ENCODE measurements at regions not wholly inside any gene's neighbourhood (a gene's known extent, or its start where the extent isn't known, plus 50 kb on each side); places are given as distances from the start of the nearest gene placed in this dataset.
"Not testable (repeated sequence)": the region's sequence is repeated elsewhere in the genome, so short reads cannot be mapped to it uniquely, and the experiment has no call there.

DNA sequence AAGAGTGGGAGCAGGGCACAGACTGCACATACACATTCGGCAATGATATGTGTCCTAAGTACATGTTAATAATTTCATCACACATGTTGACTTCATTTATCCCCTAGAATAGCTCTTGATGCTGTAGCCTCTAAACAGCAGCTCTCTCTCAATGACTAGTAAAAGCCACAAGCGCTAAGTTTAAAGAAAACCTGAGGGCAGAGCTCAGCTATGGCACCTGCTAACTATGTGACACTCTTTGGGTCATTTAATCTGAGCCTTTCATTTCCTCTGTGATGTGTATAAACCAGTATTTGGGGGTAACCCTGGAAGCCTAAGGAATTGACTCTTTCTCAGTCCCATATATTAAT lies 140.6 kb upstream of the MOCS2 start:
- Histone ChIP-seq H3K27me3 (no peaks in the 10 kb centered on the region), H3K36me3 (no peaks in the 10 kb centered on the region), H3K4me3 (no peak overlapping the region), H3K9me3 (no peaks in the 10 kb centered on the region)
- no peak for DNase-seq

DNA sequence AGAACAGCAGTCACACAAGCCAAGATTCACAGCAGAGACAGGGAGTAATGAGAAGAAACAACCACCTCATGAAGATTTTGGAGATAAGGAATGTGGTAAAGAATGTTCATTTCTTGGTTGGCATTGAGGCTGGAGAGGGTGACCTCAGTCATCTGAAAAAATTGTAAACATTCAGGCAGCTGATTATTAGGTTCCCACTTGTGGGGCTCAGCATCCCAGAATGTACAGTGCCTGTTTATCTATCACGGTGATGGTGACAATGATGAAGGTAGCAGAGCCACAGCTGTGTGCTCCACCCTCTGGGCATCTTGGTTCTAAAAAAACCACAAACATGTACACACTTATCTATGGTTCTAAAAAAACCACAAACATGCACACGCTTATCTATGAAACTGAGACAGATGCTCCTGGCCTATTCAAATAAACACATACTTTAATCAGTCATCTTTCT lies 143.9 kb upstream of the MOCS2 start:
- Histone ChIP-seq H3K27me3 (no peaks in the 10 kb centered on the region), H3K36me3 (no peaks in the 10 kb centered on the region), H3K9me3 (no peaks in the 10 kb centered on the region), H3K4me3 (no peak overlapping the region)
- DNase-seq = peak; percentile 60

DNA sequence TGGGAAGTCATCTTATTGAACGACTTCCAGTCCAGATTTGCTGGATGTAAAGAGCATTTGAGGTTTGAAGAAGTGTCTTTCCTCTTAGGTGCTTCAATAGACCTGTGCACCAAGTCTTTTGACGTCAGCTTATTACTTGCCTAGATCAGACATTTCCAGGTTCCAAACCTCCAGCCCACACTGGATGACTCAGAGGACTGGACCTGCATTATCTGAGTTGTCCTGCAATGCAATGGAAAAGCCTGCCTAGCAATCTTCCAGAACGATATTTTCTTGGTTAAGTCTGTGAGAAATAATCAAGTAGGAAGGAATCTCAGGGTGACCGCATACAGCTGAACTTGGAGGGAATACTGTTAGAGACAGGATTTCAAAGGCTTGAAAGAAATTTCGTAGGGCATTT lies 147.2 kb upstream of the MOCS2 start:
- Histone ChIP-seq H3K4me3 (no peak overlapping the region), H3K9me3 (no peaks in the 10 kb centered on the region; the same call in 1 of the 2 replicates), H3K36me3 (no peaks in the 10 kb centered on the region), H3K27me3 (no peaks in the 10 kb centered on the region)
- peak; percentile 28 for DNase-seq

DNA sequence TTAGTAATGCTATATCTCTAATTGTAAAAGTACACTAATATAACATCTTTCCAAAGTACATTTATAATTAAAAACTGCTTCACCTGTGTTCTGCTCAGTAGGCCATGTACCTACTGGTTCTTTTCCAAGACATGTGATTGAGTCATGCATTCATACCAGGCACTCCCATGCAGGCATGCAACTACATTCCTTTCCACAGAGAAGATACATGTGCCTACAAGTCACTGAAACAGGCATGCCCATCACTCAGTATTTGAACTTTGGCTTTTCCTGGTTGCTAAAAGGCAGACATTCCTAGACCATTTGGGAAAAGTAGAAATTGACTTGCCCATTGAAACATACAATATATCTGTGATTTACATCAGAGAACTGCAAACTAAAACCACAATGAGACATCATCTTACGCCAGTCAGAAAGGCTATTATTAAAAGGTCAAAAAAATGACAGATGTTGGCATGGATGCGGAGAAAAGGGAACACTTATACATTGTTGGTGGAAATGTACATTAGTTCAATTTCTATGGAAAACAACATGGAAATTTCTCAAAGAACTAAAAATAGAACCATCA lies 148.3 kb upstream of the MOCS2 start:
- Histone ChIP-seq H3K27me3 (no peaks in the 10 kb centered on the region), H3K36me3 (no peaks in the 10 kb centered on the region), H3K4me3 (no peak overlapping the region), H3K9me3 (peaks cover 1% of the 10 kb centered on the region; the same call in 1 of the 2 replicates)
- no peak for DNase-seq

DNA sequence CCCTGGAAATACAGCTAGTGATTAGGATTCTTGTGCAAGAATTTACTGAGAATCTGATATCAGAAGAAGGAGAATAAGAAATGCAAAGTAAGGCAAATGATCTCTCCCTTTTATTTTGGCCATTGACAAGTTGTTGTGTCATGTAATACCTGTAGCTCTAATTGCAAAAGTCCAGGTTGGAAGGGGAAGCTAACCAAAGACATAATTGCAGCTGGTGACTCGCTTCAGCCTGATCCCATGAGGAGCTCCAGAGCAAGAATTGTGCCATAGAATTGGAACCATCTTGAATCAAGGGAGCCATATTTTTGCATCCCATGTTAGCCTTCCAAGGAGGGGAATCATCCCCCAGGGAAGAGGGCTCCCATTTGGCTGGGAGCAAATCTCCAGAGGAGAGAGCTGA lies 149.6 kb upstream of the MOCS2 start:
- no peak overlapping the region for H3K4me3 ChIP-seq
- H3K36me3 ChIP-seq = no peaks in the 10 kb centered on the region
- no peak for DNase-seq
- peaks cover 2% of the 10 kb centered on the region; the same call in 1 of the 2 replicates for H3K9me3 ChIP-seq
- no peaks in the 10 kb centered on the region for H3K27me3 ChIP-seq

DNA sequence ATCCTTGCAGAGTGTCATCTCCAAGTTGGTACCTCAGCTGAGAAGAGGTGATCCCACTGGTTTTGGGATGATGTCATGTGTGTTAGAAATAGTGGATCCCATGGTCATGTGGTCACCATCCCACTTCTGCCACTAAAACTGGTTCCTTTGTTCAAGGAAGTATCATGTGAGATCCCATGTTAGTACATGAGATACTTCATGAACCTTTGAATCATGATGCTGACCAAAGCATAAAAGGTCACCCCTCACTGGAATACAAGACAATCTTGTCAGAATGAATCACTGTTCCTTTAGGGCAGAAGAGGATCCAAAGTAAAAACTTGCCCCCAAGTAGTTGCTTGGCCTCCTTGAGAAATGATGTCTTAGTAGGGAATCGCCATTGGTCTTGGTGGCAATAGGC lies 150.9 kb upstream of the MOCS2 start:
- Histone ChIP-seq H3K27me3 (no peaks in the 10 kb centered on the region), H3K36me3 (no peaks in the 10 kb centered on the region), H3K4me3 (no peak overlapping the region), H3K9me3 (peaks cover 2% of the 10 kb centered on the region; the same call in 1 of the 2 replicates)
- no peak for DNase-seq

DNA sequence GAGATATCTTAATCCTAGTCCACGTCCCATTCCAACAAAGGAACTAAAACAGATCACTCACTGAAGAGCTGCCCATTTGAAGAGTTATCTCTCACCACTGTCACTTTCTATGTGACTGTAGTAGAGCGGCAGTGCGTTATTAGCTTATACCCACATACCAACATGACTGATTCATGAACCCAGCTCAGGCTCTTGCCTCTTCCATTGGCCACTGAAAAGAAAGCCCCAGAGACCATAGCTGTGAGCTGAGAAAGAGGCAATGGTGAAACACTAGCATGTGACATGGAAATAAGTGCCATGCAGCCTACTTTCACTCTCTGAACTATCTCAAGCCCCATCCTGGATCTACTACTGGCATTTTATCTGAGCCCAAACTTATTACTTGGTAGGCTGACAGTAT lies 151.7 kb upstream of the MOCS2 start:
- DNase-seq = no peak
- H3K9me3 ChIP-seq = peaks cover 2% of the 10 kb centered on the region; the same call in 1 of the 2 replicates

DNA sequence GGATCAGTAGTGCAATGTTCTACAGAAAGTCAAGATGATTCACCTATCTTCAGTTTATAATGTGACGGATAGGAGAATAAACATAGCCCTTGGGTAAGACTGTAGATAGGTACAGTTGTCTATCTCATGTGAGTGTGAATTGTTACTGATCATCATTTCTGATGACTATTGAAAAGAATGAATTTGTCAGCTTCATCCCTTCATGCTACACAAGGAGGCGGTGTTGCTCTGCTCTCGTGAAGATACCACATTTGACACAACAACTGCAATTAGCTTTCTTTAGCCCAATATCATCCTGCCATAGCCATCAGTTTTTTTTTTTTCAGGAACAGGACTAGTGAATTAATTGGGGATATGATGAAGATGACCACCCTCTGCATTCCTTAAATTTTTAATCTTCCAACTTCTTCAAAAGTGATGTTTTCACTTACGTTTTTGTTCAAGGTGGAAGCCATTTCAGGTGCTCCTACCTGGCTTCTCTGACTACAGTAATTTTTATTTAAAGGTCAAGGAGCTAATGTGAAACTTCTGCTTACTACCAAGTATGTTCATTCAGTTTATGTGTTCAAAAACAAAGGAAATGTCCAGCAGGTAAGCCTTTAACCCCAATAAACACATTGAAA lies 152.9 kb upstream of the MOCS2 start:
- Histone ChIP-seq H3K27me3 (no peaks in the 10 kb centered on the region), H3K36me3 (no peaks in the 10 kb centered on the region), H3K9me3 (peaks cover 2% of the 10 kb centered on the region; the same call in 1 of the 2 replicates), H3K4me3 (no peak overlapping the region)
- peak; percentile 6 for DNase-seq

More for the DNA sequence above, 151.7 kb upstream of the MOCS2 start:
- Histone ChIP-seq H3K4me3 (no peak overlapping the region), H3K27me3 (no peaks in the 10 kb centered on the region), H3K36me3 (no peaks in the 10 kb centered on the region)

DNA sequence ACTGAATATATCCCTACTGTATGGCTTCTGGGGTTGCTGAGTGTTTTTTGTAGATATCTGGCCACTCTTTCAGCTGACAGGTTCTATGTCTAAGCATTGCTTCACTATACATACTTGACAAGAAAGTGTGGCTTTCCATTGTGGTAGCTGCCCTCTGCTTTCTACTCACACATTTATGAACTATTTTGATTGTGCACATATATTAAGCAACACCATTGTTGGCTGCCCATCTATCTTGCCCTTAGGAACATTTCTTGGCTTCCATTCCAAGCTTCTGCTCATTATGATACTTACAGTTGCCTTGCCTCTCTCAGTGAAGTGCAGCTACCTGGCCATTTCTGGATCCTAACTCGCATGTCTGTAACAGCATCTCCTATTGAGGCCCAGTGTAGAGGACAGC lies 153.6 kb upstream of the MOCS2 start:
- H3K36me3 ChIP-seq = no peaks in the 10 kb centered on the region
- no peaks in the 10 kb centered on the region for H3K27me3 ChIP-seq
- H3K4me3 ChIP-seq = no peak overlapping the region
- peaks cover 2% of the 10 kb centered on the region; the same call in 1 of the 2 replicates for H3K9me3 ChIP-seq
- no peak for DNase-seq

DNA sequence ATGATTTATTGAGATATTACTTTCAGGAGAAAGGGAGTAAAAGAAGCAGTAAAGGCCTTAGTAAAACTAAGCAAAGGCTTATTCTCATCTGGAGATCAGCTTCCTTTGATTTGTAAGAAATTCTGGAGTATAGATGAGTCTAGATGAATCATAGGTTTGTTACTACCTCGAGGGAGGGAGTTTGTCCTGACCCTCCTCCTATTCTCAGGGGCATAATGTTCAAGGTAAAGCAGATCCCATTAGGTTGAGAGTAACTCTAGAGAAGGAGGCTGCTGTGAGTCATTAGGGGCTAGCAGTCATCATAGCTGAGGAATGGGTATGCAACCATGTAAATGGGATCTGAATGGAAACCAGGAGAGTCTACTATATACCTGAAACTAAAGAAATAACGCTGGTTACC lies 155.5 kb upstream of the MOCS2 start:
- no peaks in the 10 kb centered on the region for H3K27me3 ChIP-seq
- peaks cover 2% of the 10 kb centered on the region; the same call in 1 of the 2 replicates for H3K9me3 ChIP-seq
- H3K36me3 ChIP-seq = no peaks in the 10 kb centered on the region
- no peak overlapping the region for H3K4me3 ChIP-seq
- DNase-seq = no peak

DNA sequence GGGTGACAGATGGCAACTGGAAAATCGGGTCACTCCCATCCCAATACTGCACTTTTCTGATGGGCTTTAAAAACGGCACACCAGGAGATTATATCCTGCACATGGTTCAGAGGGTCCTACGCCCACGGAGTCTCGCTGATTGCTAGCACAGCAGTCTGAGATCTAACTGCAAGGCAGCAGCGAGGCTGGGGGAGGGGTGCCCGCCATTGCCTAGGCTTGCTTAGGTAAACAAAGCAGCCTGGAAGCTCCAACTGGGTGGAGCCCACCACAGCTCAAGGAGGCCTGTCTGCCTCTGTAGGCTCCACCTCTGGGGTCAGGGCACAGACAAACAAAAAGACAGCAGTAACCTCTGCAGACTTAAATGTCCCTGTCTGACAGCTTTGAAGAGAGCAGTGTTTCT lies 158.7 kb upstream of the MOCS2 start:
- DNase-seq = not testable (repeated sequence)

DNA sequence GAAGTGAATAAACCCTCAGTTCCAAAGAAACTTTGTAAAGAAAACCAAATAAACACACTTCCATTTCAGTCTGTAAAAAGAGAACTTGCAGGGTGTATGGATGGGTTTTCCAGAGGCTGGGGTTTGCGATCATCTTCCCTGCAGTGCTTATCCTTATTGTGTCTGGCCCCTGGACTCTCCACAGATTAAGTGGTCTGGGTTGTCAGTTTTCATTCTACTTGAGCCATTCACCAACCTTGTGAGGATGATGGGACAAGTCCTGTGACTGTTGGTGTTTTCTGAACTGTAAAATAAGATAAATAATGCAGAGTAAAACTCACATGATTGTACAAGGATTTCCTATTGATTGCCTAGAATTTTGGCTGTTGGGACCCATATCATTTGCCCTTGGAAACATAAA lies 166.1 kb upstream of the MOCS2 start:
- Histone ChIP-seq H3K4me3 (no peak overlapping the region), H3K36me3 (no peaks in the 10 kb centered on the region), H3K27me3 (no peaks in the 10 kb centered on the region), H3K9me3 (0 out of 2 replicates have a peak, but pooled peaks cover 2% of the 10 kb centered on the region)
- DNase-seq = no peak

More for the DNA sequence above, 158.7 kb upstream of the MOCS2 start:
- H3K9me3 ChIP-seq, H3K4me3 ChIP-seq, H3K36me3 ChIP-seq, H3K27me3 ChIP-seq: not testable (repeated sequence)

DNA sequence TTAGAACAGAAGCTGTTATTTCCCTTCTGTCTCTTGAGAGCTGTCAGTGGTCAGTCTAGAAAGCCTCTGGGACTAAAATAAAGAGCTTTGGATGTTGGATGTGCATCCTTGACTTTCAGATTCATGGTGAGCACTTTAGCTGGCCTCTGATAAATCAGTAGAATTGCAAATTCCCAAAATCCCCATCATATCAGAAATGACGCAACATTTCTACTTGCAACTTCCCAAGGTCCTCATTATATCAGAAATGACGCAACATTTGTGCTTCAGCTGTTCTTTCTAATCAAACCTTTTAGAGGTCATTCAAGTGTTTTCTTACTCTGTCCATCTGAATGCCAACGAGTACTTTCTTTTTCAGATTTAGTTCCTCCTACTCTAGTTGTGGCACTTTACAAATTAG lies 167.3 kb upstream of the MOCS2 start:
- H3K36me3 ChIP-seq = no peaks in the 10 kb centered on the region
- no peak for DNase-seq
- H3K9me3 ChIP-seq = 0 out of 2 replicates have a peak, but pooled peaks cover 2% of the 10 kb centered on the region
- H3K4me3 ChIP-seq = no peak overlapping the region
- H3K27me3 ChIP-seq = no peaks in the 10 kb centered on the region

DNA sequence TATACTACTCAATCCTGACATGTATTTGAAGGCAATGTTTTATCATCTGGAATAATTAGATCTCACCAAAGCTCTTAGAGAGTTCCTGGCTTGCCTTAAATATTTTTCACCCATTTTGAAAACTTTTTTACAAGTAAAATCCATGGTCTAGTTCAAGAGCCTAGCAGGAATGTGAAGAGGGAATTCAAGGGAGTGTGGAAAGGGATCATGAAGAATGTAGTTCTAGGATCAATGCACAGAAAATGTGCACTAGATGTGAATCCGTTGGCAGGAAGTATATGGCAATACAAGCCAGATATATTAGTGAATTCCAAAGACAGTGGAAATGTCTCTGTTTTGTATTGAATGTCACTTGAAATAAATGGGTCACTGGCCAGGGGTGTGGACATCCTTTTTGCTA lies 167.9 kb upstream of the MOCS2 start:
- H3K9me3 ChIP-seq = peaks cover 2% of the 10 kb centered on the region; the same call in 1 of the 2 replicates
- no peak overlapping the region for H3K4me3 ChIP-seq
- no peaks in the 10 kb centered on the region for H3K27me3 ChIP-seq
- H3K36me3 ChIP-seq = no peaks in the 10 kb centered on the region
- DNase-seq = no peak

DNA sequence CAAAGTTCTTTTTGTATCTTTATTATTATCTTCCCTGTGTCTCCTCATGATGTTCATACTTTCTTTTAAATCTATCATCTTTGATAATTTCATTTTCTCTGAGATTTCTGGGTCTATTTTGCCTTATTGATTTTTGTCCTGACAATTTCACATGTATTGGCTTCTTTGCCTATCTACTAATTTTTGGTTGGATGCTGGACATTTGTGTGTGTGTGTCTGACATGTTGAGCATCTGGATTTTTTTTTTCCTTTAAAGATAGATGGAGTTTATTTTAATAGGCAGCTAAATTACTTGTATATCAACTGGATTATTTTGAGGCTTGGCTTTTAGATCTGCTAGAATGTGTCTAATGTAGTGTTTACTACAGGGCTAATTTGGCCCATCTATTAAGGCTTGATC lies 178.0 kb upstream of the MOCS2 start:
- DNase-seq = no peak
- Histone ChIP-seq H3K36me3 (no peaks in the 10 kb centered on the region), H3K4me3 (no peak overlapping the region), H3K9me3 (peaks cover 8% of the 10 kb centered on the region), H3K27me3 (no peaks in the 10 kb centered on the region)

DNA sequence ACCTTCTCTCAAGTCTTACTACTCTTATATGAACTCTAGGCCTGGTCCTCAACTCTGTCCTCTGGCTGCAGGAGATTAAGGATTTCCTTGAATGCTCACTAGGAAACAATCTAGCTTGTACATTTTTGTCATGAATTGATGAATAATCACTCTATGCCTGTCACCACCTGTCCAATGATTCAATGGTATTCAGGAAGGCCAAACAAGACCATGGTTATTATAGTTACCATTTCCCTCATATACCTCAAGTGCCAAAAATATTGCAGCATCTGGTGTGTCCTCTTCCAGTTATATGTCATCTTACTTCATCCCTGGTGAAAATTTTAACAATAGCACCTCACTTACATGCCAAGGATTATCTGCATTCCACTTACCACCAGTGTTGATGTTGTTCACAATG lies 179.0 kb upstream of the MOCS2 start:
- no peaks in the 10 kb centered on the region for H3K36me3 ChIP-seq
- H3K27me3 ChIP-seq = no peaks in the 10 kb centered on the region
- H3K4me3 ChIP-seq = no peak overlapping the region
- no peak for DNase-seq
- peaks cover 8% of the 10 kb centered on the region for H3K9me3 ChIP-seq

DNA sequence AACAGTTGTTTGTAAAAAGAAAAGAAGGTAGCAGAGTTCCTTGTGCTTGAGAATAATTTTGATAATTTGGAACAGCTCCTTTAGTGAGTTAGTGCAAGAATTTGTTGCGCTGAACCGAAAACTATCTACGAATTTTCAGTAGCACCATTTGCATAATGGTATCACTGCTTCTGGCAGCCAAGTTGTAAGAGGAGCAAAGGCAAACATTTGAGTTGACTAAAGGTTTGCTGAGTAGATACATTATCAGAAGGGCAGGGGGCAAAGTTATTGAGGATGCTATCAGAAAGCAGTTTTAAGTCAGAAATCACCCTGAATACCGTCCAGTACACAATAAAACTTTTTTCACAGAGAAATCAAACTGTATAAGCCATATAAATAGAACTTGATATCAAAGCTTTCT lies 181.5 kb upstream of the MOCS2 start:
- Histone ChIP-seq H3K27me3 (no peaks in the 10 kb centered on the region), H3K9me3 (peaks cover 2% of the 10 kb centered on the region), H3K36me3 (no peaks in the 10 kb centered on the region), H3K4me3 (no peak overlapping the region)
- no peak for DNase-seq

DNA sequence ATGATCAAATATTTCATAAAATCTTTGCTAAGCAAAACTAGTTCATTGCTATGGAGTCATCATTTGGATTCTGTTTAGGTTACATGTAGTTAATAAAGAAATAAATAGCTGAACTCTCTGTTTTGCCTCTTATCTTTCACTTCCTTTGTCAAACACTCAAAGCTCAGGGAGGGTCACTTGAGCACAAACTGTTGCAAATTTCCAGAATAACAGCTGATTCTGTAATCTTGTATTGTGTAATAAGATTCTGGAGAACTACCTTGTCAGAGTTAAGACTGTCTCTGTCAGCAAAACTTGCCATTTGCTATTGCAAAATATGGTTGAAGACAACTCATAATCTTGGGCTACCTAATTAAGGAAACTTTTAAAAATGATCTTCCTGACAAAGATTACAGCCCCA lies 182.0 kb upstream of the MOCS2 start:
- no peaks in the 10 kb centered on the region for H3K36me3 ChIP-seq
- H3K4me3 ChIP-seq = no peak overlapping the region
- no peaks in the 10 kb centered on the region for H3K27me3 ChIP-seq
- no peak for DNase-seq
- H3K9me3 ChIP-seq = peaks cover 2% of the 10 kb centered on the region
